ENCODE measurements at regions not wholly inside any gene's neighbourhood (a gene's known extent, or its start where the extent isn't known, plus 50 kb on each side); places are given as distances from the start of the nearest gene placed in this dataset.

GRCh38 chr3:157752956-157753786, 250.0 kb upstream of the VEPH1 start:
- Histone ChIP-seq H3K4me3 (no peak overlapping the region), H3K4me1 (ENCODE audit: low read depth) (no peaks in the 10 kb centered on the region), H3K9me3 (no peaks in the 10 kb centered on the region), H3K36me3 (ENCODE audit: low read depth) (no peaks in the 10 kb centered on the region)
- intact Hi-C loops (cut with DNase I, micrococcal nuclease) = no loop called here
- no peak for ATAC-seq
- no peak for DNase-seq
- TF ChIP-seq CTCF (IDR thresholded peaks at IDR 0.05) = no peak

- no peak overlapping the region for H3K4me3 ChIP-seq
- no peaks in the 10 kb centered on the region for H3K36me3 ChIP-seq (ENCODE audit: low read depth)
- DNase-seq = no peak
- H3K4me1 ChIP-seq (ENCODE audit: low read depth) = no peaks in the 10 kb centered on the region
- no peaks in the 10 kb centered on the region for H3K9me3 ChIP-seq
- no peak for TF ChIP-seq CTCF (IDR thresholded peaks at IDR 0.05)
- no peak for ATAC-seq
- intact Hi-C loops (cut with DNase I, micrococcal nuclease) = no loop called here
These were observed 249.3 kb upstream of the VEPH1 start for GRCh38 chr3:157752554-157752953.

GRCh38 chr3:157751386-157751785, 248.2 kb upstream of the VEPH1 start:
- DNase-seq = no peak
- H3K4me1 ChIP-seq (ENCODE audit: low read depth) = no peaks in the 10 kb centered on the region
- ATAC-seq = no peak
- no peak for TF ChIP-seq CTCF (IDR thresholded peaks at IDR 0.05)
- no peaks in the 10 kb centered on the region for H3K9me3 ChIP-seq
- H3K4me3 ChIP-seq = no peak overlapping the region
- intact Hi-C loops (cut with DNase I, micrococcal nuclease) = no loop called here
- H3K36me3 ChIP-seq (ENCODE audit: low read depth) = no peaks in the 10 kb centered on the region

- Histone ChIP-seq H3K36me3 (ENCODE audit: low read depth) (no peaks in the 10 kb centered on the region), H3K9me3 (peaks cover 3% of the 10 kb centered on the region), H3K4me3 (no peak overlapping the region), H3K4me1 (ENCODE audit: low read depth) (no peaks in the 10 kb centered on the region)
- TF ChIP-seq CTCF (IDR thresholded peaks at IDR 0.05) = no peak
- intact Hi-C loops (cut with DNase I, micrococcal nuclease) = no loop called here
- no peak for DNase-seq
- no peak for ATAC-seq
These were observed 243.2 kb upstream of the VEPH1 start for GRCh38 chr3:157746391-157746790.

GRCh38 chr3:157741607-157742006, 238.4 kb upstream of the VEPH1 start:
- DNase-seq (no peak), ATAC-seq (no peak)
- intact Hi-C loops (cut with DNase I, micrococcal nuclease) = no loop called here
- no peaks in the 10 kb centered on the region for H3K4me1 ChIP-seq (ENCODE audit: low read depth)
- H3K4me3 ChIP-seq = no peak overlapping the region
- H3K36me3 ChIP-seq (ENCODE audit: low read depth) = no peaks in the 10 kb centered on the region
- peaks cover 3% of the 10 kb centered on the region for H3K9me3 ChIP-seq
- no peak for TF ChIP-seq CTCF (IDR thresholded peaks at IDR 0.05)

Data from mucosa of descending colon (tissue), 3 donors.